T-helper 1 cell treated with Interleukin-12 subunit alpha and Interleukin-12 subunit beta and Interleukin-4 antibody, amounts not matched to agents 30 μg/mL and 1 μg/mL, for 36 hours (primary cell): ENCODE measurements at regions not wholly inside any gene's neighbourhood (a gene's known extent, or its start where the extent isn't known, plus 50 kb on each side); places are given as distances from the start of the nearest gene placed in this dataset.
A peak's percentile ranks its signal among the peaks of the same experiment; 100 is the strongest.
"Not testable (repeated sequence)": the region's sequence is repeated elsewhere in the genome, so short reads cannot be mapped to it uniquely, and the experiment has no call there.

ENCODE experiments used
- H3K27ac Mint-ChIP-seq: one replicate; pipeline ENCODE4 v1.8.0; 2021; ENCODE audit warnings: mild to moderate bottlenecking, mixed read lengths
- H3K27me3 Mint-ChIP-seq: one replicate; pipeline ENCODE4 v1.8.0; 2021; ENCODE audit warnings: low read depth, mixed read lengths
- H3K36me3 Mint-ChIP-seq: one replicate; pipeline ENCODE4 v1.8.0; 2021; ENCODE audit warnings: low read depth, mixed read lengths
- H3K4me1 Mint-ChIP-seq: one replicate; pipeline ENCODE4 v1.8.0; 2021; ENCODE audit warnings: low read depth, mixed read lengths
- H3K4me3 Mint-ChIP-seq: one replicate; pipeline ENCODE4 v1.8.0; 2021; ENCODE audit warnings: mild to moderate bottlenecking, moderate library complexity, mixed read lengths
- H3K9me3 Mint-ChIP-seq: one replicate; pipeline ENCODE4 v1.8.0; 2021; ENCODE audit warnings: mixed read lengths

DNA sequence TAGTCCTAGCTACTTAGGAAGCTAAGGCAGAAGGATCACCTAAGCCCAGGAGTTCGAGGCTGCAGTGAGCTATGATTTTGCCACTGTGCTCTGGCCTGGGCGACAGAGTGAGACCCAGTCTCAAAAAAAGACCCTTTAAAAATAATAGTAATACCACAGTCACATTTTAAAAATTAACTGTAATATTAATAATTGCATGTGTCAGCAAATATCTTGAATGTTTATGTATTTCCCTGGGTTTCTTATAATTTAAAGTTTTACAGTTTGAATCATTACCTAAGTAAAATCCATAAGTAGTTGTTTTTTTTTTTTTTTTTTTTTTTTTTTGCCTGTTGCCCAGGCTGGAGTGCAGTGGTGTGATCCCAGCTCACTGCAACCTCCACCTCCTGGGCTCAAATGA, 69.2 kb downstream of the LYZL2 start:
- Mint-ChIP-seq H3K27me3 (peaks cover 5% of the 10 kb centered on the region), H3K4me3 (no peak overlapping the region), H3K36me3 (no peaks in the 10 kb centered on the region), H3K4me1 (peaks cover 5% of the 10 kb centered on the region), H3K27ac (no peak overlapping the region), H3K9me3 (no peaks in the 10 kb centered on the region)

DNA sequence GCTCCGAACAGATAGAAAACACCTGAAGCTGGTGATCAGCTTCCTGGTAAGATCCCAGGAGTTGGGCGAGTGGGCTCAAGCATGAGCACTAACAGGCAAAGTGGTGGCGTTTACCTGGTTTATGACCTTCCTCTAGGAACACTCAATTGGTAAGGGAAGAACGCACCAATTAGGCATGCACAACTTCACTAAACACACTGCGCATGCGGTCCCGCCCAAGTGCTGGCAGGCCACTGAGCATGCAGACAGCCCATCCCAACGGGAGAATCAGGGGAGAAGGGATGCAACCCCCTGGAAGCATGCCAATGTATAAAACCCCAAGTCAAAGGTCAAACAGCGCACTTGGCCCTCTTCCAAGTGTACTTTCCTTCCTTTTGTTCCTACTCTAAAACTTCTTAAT, 70.4 kb downstream of the LYZL2 start:
- no peaks in the 10 kb centered on the region for H3K36me3 Mint-ChIP-seq
- H3K4me3 Mint-ChIP-seq, result no peak overlapping the region
- H3K9me3 Mint-ChIP-seq, result no peaks in the 10 kb centered on the region
- peak overlapping the region; percentile 36 for H3K27ac Mint-ChIP-seq
- peaks cover 9% of the 10 kb centered on the region for H3K4me1 Mint-ChIP-seq
- H3K27me3 Mint-ChIP-seq, result peaks cover 5% of the 10 kb centered on the region

DNA sequence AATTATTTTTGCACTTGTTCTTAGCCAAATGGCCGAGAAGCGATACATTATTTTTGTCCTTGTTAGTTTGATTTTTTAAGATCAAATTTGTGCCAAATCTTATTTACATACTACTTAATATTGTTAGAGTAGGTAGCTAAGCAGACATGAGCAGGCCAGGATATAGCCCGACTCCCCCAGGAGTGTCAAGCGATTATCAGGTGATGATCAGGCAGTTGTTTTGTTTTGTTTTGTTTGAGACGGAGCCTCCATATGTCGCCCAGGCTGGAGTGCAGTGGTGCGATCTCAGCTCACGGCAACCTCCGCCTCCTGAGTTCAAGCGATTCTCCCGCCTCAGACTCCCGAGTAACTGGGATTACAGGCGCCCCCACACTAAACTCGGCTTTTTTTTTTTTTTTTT, 71.1 kb downstream of the LYZL2 start:
- no peaks in the 10 kb centered on the region for H3K36me3 Mint-ChIP-seq
- no peak overlapping the region for H3K4me3 Mint-ChIP-seq
- H3K27ac Mint-ChIP-seq, result no peak overlapping the region
- no peaks in the 10 kb centered on the region for H3K9me3 Mint-ChIP-seq
- peaks cover 11% of the 10 kb centered on the region for H3K4me1 Mint-ChIP-seq
- peaks cover 5% of the 10 kb centered on the region for H3K27me3 Mint-ChIP-seq

DNA sequence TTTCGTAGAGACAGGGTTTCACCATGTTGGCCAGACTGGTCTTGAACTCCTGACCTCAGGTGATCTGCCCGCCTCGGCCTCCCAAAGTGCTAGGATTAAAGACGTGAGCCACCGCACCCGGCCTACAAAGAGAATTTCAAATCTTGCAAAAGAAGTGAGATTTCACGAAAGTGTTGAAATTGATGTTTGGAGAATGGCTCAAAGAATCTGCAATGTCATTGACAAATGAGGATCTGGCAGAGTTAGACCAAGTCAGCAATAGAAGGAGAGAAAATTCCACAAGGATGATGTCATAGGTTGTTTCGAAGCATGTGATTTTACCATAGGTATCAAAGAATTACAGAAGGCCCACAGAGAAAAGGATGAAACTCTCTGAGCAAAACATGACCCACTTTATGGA, 71.7 kb downstream of the LYZL2 start:
- Mint-ChIP-seq H3K4me3 (no peak overlapping the region), H3K27ac (no peak overlapping the region), H3K36me3 (no peaks in the 10 kb centered on the region), H3K9me3 (no peaks in the 10 kb centered on the region), H3K27me3 (peaks cover 5% of the 10 kb centered on the region), H3K4me1 (peaks cover 8% of the 10 kb centered on the region)

DNA sequence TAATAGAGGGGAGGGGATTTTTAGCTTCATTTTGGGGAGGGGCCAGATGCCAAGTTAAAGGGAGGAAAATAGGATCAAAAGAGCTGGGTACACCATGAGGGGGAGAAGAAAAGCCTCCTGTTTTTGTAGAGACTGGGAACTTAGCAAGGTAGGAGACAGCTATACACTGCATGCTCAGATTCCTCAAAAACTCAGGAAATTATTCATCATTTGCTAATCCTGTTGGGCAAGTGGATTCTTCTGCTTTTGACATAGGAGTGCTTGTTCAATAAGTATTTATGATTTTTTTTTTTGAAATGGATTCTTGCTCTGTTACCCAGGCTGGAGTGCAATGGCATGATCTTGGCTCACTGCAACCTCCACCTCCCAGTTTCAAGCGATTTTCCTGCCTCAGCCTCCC, 73.4 kb downstream of the LYZL2 start:
- H3K9me3 Mint-ChIP-seq, result no peaks in the 10 kb centered on the region
- H3K27ac Mint-ChIP-seq, result no peak overlapping the region
- H3K4me1 Mint-ChIP-seq, result peaks cover 6% of the 10 kb centered on the region
- peaks cover 5% of the 10 kb centered on the region for H3K27me3 Mint-ChIP-seq
- no peak overlapping the region for H3K4me3 Mint-ChIP-seq
- H3K36me3 Mint-ChIP-seq, result no peaks in the 10 kb centered on the region

DNA sequence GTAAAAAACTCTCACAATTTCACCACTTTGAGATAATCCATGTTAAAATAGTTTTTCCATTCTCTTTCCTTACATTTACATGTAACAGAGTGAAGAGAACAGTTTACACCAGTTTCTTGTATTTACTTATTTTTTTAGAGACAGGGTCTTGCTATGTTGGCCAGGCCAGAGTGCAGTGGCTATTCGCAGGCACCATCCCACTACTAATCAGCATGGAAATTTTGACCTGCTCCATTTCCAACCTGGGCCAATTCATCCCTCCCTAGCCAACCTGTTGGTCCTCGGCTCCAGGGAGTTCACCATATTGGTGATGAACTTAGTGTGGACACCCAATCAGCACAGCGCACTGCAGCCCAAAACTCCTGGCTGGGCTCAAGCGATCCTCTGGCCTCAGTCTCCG, 74.1 kb downstream of the LYZL2 start:
- no peak overlapping the region for H3K4me3 Mint-ChIP-seq
- H3K36me3 Mint-ChIP-seq, result no peaks in the 10 kb centered on the region
- peaks cover 4% of the 10 kb centered on the region for H3K27me3 Mint-ChIP-seq
- no peaks in the 10 kb centered on the region for H3K9me3 Mint-ChIP-seq
- peaks cover 8% of the 10 kb centered on the region for H3K4me1 Mint-ChIP-seq
- H3K27ac Mint-ChIP-seq, result no peak overlapping the region

DNA sequence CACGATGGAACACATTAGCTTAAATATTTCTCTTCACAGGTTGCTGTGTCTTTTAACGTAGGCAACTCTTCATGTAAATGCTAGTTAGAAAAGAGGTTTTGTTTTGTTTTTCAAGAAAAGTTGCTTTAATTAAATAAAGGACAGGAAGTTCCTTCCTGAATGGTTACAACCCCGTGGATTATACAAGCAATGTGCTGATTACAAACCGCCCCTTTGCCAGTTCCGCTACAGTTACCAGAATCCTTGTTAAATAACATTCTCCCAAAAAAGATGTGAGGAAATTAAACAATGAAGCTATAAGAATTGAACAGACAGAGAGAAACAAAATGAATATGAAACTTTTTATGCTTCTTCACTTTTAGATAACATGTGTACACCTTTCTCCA, 75.1 kb downstream of the LYZL2 start:
- H3K9me3 Mint-ChIP-seq, result no peaks in the 10 kb centered on the region
- H3K36me3 Mint-ChIP-seq, result no peaks in the 10 kb centered on the region
- no peak overlapping the region for H3K27ac Mint-ChIP-seq
- peaks cover 8% of the 10 kb centered on the region for H3K4me1 Mint-ChIP-seq
- H3K27me3 Mint-ChIP-seq, result peaks cover 4% of the 10 kb centered on the region
- H3K4me3 Mint-ChIP-seq, result no peak overlapping the region

DNA sequence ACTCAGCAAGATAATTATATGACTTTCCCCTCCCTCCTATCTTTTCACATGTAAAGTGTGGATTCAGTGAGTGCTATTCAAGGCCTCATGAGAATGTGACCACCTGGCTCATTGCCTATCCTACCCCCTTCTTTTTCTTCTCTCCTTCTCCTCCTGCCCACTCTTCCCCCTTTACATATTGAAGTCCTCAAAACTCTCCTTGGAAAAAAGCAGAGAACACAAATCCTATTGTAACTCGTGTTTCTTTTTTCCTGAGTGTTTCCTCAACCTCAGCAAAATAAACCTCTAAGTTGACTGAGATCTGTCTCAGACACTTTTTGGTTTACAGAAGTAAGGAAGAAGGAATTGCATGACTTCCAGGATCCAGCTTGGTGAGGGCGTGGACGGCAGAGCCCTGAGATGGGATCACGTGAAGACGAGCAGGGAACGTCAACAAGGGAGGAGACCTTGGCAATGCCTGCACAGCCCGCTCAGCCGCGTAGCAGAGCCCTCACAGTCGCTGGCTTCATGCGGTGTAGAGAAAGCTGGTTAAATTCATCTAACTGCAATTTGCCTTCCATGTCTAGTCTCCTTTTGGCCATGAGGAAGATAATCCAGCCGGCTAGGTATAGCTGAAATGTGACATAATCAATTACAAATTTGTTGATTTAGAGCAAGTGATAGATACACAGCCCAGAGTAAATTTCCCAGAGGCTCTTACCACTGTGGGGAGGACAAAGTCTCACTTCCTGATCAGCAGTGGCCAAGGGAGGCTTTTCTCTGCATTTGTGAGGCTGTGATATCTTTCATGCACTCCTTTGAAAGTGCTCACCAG, 75.7 kb downstream of the LYZL2 start:
- H3K9me3 Mint-ChIP-seq, result no peaks in the 10 kb centered on the region
- H3K4me3 Mint-ChIP-seq, result no peak overlapping the region
- no peaks in the 10 kb centered on the region for H3K36me3 Mint-ChIP-seq
- no peak overlapping the region for H3K27ac Mint-ChIP-seq
- peaks cover 8% of the 10 kb centered on the region for H3K4me1 Mint-ChIP-seq
- peaks cover 4% of the 10 kb centered on the region for H3K27me3 Mint-ChIP-seq

DNA sequence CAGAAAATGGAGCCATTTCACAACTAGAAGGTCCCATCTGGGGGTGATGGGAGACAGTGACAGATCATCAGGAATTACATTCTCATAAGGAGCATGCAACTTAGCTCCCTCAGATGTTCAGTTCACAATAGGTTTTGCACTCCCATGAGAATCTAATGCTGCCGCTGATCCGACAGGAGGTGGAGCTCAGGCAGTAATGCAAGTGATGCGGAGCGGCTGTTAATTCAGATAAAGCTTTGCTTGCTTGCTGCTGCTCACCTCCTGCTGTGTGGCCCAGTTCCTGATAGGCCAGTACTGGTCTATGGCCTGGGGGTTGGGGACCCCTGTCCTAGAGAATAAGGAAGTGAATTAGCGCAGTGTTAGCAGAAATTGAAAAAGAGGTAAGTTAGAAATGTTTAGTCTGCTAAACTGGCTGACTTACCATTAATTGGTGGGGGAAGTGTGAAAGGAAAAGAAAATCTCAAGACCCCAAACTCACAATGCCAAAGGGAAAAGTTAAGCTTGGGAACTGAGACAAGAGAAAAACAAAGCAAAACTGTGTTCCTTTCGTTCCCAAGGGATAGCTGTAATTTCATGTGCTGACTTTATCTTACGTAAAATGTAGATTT, 76.4 kb downstream of the LYZL2 start:
- Mint-ChIP-seq H3K27me3 (peaks cover 4% of the 10 kb centered on the region), H3K27ac (no peak overlapping the region), H3K36me3 (no peaks in the 10 kb centered on the region), H3K9me3 (no peaks in the 10 kb centered on the region), H3K4me3 (no peak overlapping the region), H3K4me1 (peaks cover 8% of the 10 kb centered on the region)

DNA sequence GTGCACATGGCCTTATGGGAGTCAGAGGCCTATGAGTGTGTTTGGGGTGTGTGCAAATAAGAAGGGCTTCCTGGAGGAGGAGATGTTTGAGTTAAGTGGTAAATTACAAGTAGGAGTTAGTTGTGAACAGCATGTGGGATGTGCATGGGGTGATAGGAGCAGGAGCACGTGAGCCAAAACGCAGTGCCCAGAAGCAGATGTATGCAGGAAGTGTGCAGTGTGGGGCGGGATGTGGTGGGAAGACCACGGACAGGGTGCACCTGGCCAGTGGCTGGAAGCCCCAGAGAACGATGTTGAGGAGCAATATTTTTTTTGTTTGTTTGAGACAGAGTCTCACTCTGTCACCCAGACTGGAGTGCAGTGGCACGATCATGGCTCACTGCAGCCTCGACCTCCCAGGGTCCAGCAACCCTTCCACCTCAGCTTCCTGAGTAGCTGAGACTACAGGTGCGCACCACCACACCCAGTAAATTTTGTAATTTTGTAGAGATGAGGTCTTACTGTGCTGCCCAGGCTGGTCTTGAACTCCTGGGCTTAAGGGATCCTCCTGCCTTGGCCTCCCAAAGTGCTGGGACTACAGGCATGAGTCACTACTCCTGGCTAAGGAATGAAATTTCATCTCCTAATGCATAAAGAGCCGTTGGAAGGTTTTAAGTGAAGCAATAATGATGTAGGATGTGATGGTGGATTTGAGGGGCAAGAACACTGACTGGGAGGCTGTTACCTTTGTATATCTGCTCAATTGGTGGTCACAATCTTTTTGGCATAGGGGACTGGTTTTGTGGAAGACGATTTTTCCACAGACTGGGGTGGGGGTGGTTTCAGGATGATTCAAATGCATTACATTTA, 78.4 kb downstream of the LYZL2 start:
- no peak overlapping the region for H3K4me3 Mint-ChIP-seq
- H3K4me1 Mint-ChIP-seq, result peaks cover 8% of the 10 kb centered on the region

DNA sequence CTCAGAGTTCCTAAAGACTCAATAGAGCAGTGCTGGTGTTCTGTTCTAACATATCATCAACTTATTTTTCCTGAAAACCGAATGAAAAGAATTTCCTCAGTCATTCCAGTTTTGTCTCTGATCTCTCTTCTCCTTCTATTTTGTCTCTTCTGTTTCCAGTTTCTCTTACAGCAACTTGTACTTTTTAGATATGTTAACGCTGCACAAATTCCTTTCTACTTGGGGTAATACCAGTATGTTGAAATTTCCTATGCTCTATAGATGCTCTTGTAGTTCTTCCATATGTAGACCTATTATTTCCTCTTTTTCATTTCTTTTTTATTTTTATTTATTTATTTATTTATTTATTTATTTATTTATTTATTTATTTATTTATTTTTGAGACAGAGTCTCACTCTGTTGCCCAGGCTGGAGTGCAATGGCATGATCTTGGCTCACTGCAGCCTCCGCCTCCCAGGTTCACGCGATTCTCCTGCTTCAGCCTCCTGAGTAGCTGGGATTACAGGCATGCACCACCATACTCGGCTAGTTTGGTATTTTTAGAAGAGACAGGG, 80.3 kb downstream of the LYZL2 start:
- H3K4me3 Mint-ChIP-seq, H3K36me3 Mint-ChIP-seq, H3K27ac Mint-ChIP-seq, H3K4me1 Mint-ChIP-seq, H3K27me3 Mint-ChIP-seq, H3K9me3 Mint-ChIP-seq: not testable (repeated sequence)

More for the DNA sequence above, 78.4 kb downstream of the LYZL2 start:
- peak overlapping the region; percentile 41 for H3K27ac Mint-ChIP-seq
- peaks cover 4% of the 10 kb centered on the region for H3K27me3 Mint-ChIP-seq
- no peaks in the 10 kb centered on the region for H3K9me3 Mint-ChIP-seq
- no peaks in the 10 kb centered on the region for H3K36me3 Mint-ChIP-seq

DNA sequence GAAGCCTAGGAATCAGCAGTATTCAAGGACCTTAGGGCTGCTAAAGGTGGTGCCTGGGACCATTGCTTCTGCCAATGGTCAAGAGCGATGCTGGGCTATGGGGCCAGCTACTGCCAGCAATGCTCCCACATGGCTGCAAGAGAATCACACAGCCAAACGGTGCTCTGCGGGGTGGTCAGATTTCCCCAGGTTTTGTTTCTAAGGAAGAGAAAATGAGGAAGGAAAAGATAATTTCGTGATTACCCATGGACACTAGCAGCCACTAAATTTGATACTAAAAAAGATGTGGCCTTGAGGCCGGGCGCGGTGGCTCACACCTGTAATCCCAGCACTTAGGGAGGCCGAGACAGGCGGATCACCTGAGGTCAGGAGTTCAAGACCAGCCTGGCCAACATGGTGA, 83.0 kb downstream of the LYZL2 start:
- Mint-ChIP-seq H3K9me3 (no peaks in the 10 kb centered on the region), H3K27me3 (peaks cover 4% of the 10 kb centered on the region)

DNA sequence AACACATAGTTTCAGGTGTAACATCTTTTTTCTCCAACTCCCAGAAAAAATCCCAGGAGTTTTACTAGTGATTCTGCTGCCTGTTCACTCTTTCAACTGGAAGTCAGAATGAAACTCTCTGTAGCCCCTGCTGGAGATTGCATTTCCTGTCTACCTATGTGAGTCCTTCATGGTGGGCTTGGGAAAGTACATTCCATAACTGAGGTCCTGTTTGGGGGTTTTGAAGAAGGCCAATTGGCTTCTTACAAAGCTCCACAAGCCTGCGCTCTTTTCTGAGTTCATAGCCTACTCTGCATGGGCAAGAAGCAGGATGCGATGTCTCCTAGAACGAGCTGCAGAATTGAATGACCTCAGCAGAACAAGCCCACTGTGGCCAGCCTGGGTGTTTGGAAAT, 86.7 kb downstream of the LYZL2 start:
- Mint-ChIP-seq H3K36me3 (no peaks in the 10 kb centered on the region), H3K9me3 (no peaks in the 10 kb centered on the region), H3K4me3 (no peak overlapping the region), H3K27ac (no peak overlapping the region), H3K4me1 (peaks cover 4% of the 10 kb centered on the region), H3K27me3 (no peaks in the 10 kb centered on the region)

More for the DNA sequence above, 83.0 kb downstream of the LYZL2 start:
- Mint-ChIP-seq H3K36me3 (no peaks in the 10 kb centered on the region), H3K27ac (no peak overlapping the region), H3K4me1 (peaks cover 6% of the 10 kb centered on the region), H3K4me3 (no peak overlapping the region)

DNA sequence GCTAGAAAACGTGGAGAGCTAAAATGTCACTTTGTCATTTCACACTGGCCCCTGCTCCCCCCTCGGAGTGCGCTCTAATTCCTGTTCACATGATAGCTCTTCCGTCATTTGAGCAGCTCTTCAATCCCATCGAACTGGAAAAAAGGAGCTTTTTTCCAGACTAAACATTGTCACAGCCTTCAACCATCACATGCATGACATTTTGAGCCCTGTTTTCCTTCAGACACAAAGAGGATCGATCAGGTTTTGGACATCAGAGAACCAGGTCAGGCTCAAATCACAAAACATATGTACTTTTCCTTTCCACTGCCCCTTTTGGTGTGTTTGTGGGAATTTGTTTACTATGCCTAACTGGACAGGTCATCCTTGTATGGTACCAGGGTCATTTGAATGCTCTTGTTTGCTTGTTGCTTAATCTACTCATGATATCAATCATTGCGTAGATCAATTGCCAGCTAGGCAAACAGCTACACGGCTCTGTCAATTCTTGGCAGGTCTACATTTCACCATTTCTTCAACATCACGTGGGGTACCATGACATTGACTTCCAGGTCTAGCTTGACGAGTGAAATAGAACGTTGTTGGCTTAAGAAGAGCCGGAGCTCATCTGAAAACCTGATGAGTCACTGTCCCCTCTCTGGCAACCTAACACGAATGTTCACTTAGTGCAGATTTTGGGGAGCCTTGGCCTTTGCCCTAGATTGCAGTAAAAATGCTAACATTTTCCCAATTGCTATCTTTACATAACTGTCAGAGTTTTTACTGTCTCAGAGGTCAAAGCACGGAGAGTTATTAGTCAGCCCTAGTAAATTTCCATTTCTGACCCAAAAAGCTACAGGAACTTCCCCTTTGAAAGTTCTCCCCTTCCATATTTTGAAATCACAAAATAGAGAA, 87.3 kb downstream of the LYZL2 start:
- Mint-ChIP-seq H3K4me3 (no peak overlapping the region), H3K9me3 (no peaks in the 10 kb centered on the region), H3K36me3 (no peaks in the 10 kb centered on the region), H3K4me1 (peaks cover 4% of the 10 kb centered on the region), H3K27me3 (no peaks in the 10 kb centered on the region), H3K27ac (no peak overlapping the region)
